ENCODE measurements at regions not wholly inside any gene's neighbourhood (a gene's known extent, or its start where the extent isn't known, plus 50 kb on each side); places are given as distances from the start of the nearest gene placed in this dataset.

- no peak for DNase-seq (ENCODE audit: extremely low read depth, low read depth)
- TF ChIP-seq CTCF (IDR thresholded peaks at IDR 0.05; ENCODE audit: low read depth, low read length) = no peak
These were observed 95.4 kb upstream of the CCDC80 start for GRCh38 chr3:112736386-112736785.

GRCh38 chr3:112735926-112736325 is 95.0 kb upstream of the CCDC80 start:
- no peak for DNase-seq (ENCODE audit: extremely low read depth, low read depth)
- no peak for TF ChIP-seq CTCF (IDR thresholded peaks at IDR 0.05; ENCODE audit: low read depth, low read length)

GRCh38 chr3:112734736-112735350 is 93.9 kb upstream of the CCDC80 start:
- TF ChIP-seq CTCF (IDR thresholded peaks at IDR 0.05; ENCODE audit: low read depth, low read length) = peak; percentile 65
- DNase-seq (ENCODE audit: extremely low read depth, low read depth) = peak; percentile 49

- no peak for DNase-seq (ENCODE audit: extremely low read depth, low read depth)
- TF ChIP-seq CTCF (IDR thresholded peaks at IDR 0.05; ENCODE audit: low read depth, low read length) = no peak
These were observed 93.2 kb upstream of the CCDC80 start for GRCh38 chr3:112734171-112734570.

- DNase-seq (ENCODE audit: extremely low read depth, low read depth) = no peak
- no peak; the same call in 1 of the 2 replicates for TF ChIP-seq CTCF (IDR thresholded peaks at IDR 0.05; ENCODE audit: low read depth, low read length)
These were observed 89.3 kb upstream of the CCDC80 start for GRCh38 chr3:112730210-112730609.

GRCh38 chr3:112721231-112721630 is 80.3 kb upstream of the CCDC80 start:
- DNase-seq (ENCODE audit: extremely low read depth, low read depth) = no peak
- no peak for TF ChIP-seq CTCF (IDR thresholded peaks at IDR 0.05; ENCODE audit: low read depth, low read length)

GRCh38 chr3:112718967-112719366 is 78.0 kb upstream of the CCDC80 start:
- TF ChIP-seq CTCF (IDR thresholded peaks at IDR 0.05; ENCODE audit: low read depth, low read length) = no peak
- no peak for DNase-seq (ENCODE audit: extremely low read depth, low read depth)

Measured in AG09319 (cell line).